Keratinocyte (primary cell): ENCODE measurements at regions not wholly inside any gene's neighbourhood (a gene's known extent, or its start where the extent isn't known, plus 50 kb on each side); places are given as distances from the start of the nearest gene placed in this dataset.
A peak's percentile ranks its signal among the peaks of the same experiment; 100 is the strongest.

Experiments
- DNase-seq: peaks from one replicate; pipeline ENCODE4 v3.0.0-alpha.2; 2011; ENCODE audit warnings: low read depth, missing footprints, low spot score
- FAIRE-seq: peaks from 2 replicates; lab custom pipeline; 2011; peaks lifted over from hg19 to GRCh38; lab: Jason Lieb, UNC
- H2AFZ ChIP-seq: 2 replicates; pipeline ENCODE4 v1.6.0; 2012; ENCODE audit warnings: low read length, control low read depth, inconsistent platforms; ENCODE audit not compliant: control insufficient read depth
- H3K27ac ChIP-seq: 2 replicates; pipeline ENCODE4 v1.5.1; 2011; ENCODE audit warnings: low read length; ENCODE audit not compliant: control insufficient read depth, insufficient read depth
- H3K27me3 ChIP-seq: 3 replicates; pipeline ENCODE4 v1.6.0; 2011; ENCODE audit warnings: low read length; ENCODE audit not compliant: control insufficient read depth, insufficient read depth; ENCODE audit errors: extremely low read depth
- H3K36me3 ChIP-seq, 2 experiments: 2 replicates in 1 of 2; 3 replicates in 1 of 2; pipeline ENCODE4 v1.5.1; 2011; ENCODE audit warnings: low read length in 2 of 2, mild to moderate bottlenecking in 1 of 2; ENCODE audit not compliant: control insufficient read depth in 2 of 2, insufficient read depth in 2 of 2; ENCODE audit errors: extremely low read depth in 1 of 2
- H3K4me1 ChIP-seq: 3 replicates; pipeline ENCODE4 v1.5.1; 2011; ENCODE audit warnings: low read length; ENCODE audit not compliant: control insufficient read depth, insufficient read depth; ENCODE audit errors: extremely low read depth
- H3K4me2 ChIP-seq: 3 replicates; pipeline ENCODE4 v1.6.0; 2011; ENCODE audit warnings: low read depth, low read length; ENCODE audit not compliant: control insufficient read depth, insufficient read depth; ENCODE audit errors: extremely low read depth
- H3K4me3 ChIP-seq, 3 experiments: fragments of 200-600 bp in 1 of 3; sonication (generic) in 1 of 3; 2 replicates in 2 of 3; 3 replicates in 1 of 3; pipeline ENCODE4 v1.5.1; 2011 to 2016; ENCODE audit warnings: low read length in 3 of 3, mild to moderate bottlenecking in 3 of 3, control low read depth in 2 of 3, inconsistent platforms in 1 of 3, low read depth in 1 of 3, mixed read lengths in 1 of 3, mixed run types in 1 of 3, moderate library complexity in 1 of 3; ENCODE audit not compliant: control insufficient read depth in 2 of 3, insufficient read depth in 2 of 3; ENCODE audit errors: extremely low read depth in 1 of 3
- H3K79me2 ChIP-seq: 2 replicates; pipeline ENCODE4 v1.6.0; 2012; ENCODE audit warnings: low read length; ENCODE audit not compliant: control insufficient read depth, insufficient read depth
- H3K9ac ChIP-seq: 3 replicates; pipeline ENCODE4 v1.6.0; 2011; ENCODE audit warnings: low read length; ENCODE audit not compliant: control insufficient read depth, insufficient read depth; ENCODE audit errors: extremely low read depth
- H3K9me1 ChIP-seq: 3 replicates; pipeline ENCODE4 v1.6.0; 2011; ENCODE audit warnings: low read length; ENCODE audit not compliant: control insufficient read depth, insufficient read depth; ENCODE audit errors: extremely low read depth
- H3K9me3 ChIP-seq: 2 replicates; pipeline ENCODE4 v1.5.1; 2012; ENCODE audit warnings: low read depth, low read length; ENCODE audit not compliant: control insufficient read depth
- H4K20me1 ChIP-seq: 3 replicates; pipeline ENCODE4 v1.6.0; 2011; ENCODE audit warnings: low read length; ENCODE audit not compliant: control insufficient read depth, insufficient read depth; ENCODE audit errors: extremely low read depth
- CTCF ChIP-seq, 3 experiments: IDR thresholded peaks in 1 of 3; conservative IDR thresholded peaks in 1 of 3; optimal IDR thresholded peaks in 1 of 3; 2 replicates in 2 of 3; 3 replicates in 1 of 3; pipeline versions ENCODE3 to v1.5.1; 2011; ENCODE audit warnings: low read length in 3 of 3, mild to moderate bottlenecking in 3 of 3, moderate library complexity in 2 of 3, control low read depth in 1 of 3, inconsistent platforms in 1 of 3; ENCODE audit not compliant: insufficient read depth in 2 of 3; ENCODE audit errors: extremely low read depth in 1 of 3
- EZH2 ChIP-seq: IDR thresholded peaks from one replicate; pipeline ENCODE4 v1.6.1; 2012; ENCODE audit warnings: inconsistent platforms, mild to moderate bottlenecking, low read length, moderate library complexity
- dilution Hi-C: fragments of 300-500 bp; cut with MboI; formaldehyde crosslinking; loops from one replicate; pipeline ENCODE4 v1.7.0; 2020; ENCODE audit warnings: low sequenced_read_pairs; ENCODE audit not compliant: extremely low pct_ligation_motif_present

GRCh38 chr18:5073026-5073944 lies 123.8 kb downstream of the AKAIN1 start:
- TF ChIP-seq EZH2 (no peak), CTCF (optimal IDR thresholded peaks at IDR 0.05 in 1 of 3, IDR thresholded peaks at IDR 0.05 in 1 of 3, conservative IDR thresholded peaks at IDR 0.05 in 1 of 3; ENCODE audit: extremely low read depth in 1 of 3, insufficient read depth in 2 of 3, low read length in 3 of 3) (peak; percentile 10 to 73 (median 54))
- Histone ChIP-seq H3K79me2 (no peaks in the 10 kb centered on the region), H3K4me1 (no peaks in the 10 kb centered on the region), H3K9me3 (no peaks in the 10 kb centered on the region), H3K9ac (no peak overlapping the region), H3K9me1 (no peaks in the 10 kb centered on the region), H2AFZ (no peak overlapping the region), H3K36me3 (no peaks in the 10 kb centered on the region), H3K27me3 (no peaks in the 10 kb centered on the region), H4K20me1 (no peaks in the 10 kb centered on the region), H3K27ac (no peak overlapping the region), H3K4me2 (no peak overlapping the region), H3K4me3 (no peak overlapping the region)
- dilution Hi-C loops = no loop called here
- FAIRE-seq (no peak), DNase-seq (no peak)

- no peak overlapping the region for H2AFZ ChIP-seq
- no peaks in the 10 kb centered on the region for H4K20me1 ChIP-seq
- no peaks in the 10 kb centered on the region for H3K9me1 ChIP-seq
- no peaks in the 10 kb centered on the region for H3K36me3 ChIP-seq
- H3K4me1 ChIP-seq = no peaks in the 10 kb centered on the region
- no peak overlapping the region for H3K4me3 ChIP-seq
- H3K9ac ChIP-seq = no peak overlapping the region
- FAIRE-seq (no peak), DNase-seq (no peak)
- no peaks in the 10 kb centered on the region for H3K9me3 ChIP-seq
- H3K79me2 ChIP-seq = no peaks in the 10 kb centered on the region
- H3K27ac ChIP-seq = no peak overlapping the region
- no peak for TF ChIP-seq EZH2
- no peak for TF ChIP-seq CTCF (optimal IDR thresholded peaks at IDR 0.05 in 1 of 3, IDR thresholded peaks at IDR 0.05 in 1 of 3, conservative IDR thresholded peaks at IDR 0.05 in 1 of 3; ENCODE audit: extremely low read depth in 1 of 3, insufficient read depth in 2 of 3, low read length in 3 of 3)
- H3K4me2 ChIP-seq = no peak overlapping the region
- H3K27me3 ChIP-seq = no peaks in the 10 kb centered on the region
- dilution Hi-C loops = no loop called here
Observed at GRCh38 chr18:5068851-5069250, 128.2 kb downstream of the AKAIN1 start.
